ENCODE measurements at regions not wholly inside any gene's neighbourhood (a gene's known extent, or its start where the extent isn't known, plus 50 kb on each side); places are given as distances from the start of the nearest gene placed in this dataset.

DNA sequence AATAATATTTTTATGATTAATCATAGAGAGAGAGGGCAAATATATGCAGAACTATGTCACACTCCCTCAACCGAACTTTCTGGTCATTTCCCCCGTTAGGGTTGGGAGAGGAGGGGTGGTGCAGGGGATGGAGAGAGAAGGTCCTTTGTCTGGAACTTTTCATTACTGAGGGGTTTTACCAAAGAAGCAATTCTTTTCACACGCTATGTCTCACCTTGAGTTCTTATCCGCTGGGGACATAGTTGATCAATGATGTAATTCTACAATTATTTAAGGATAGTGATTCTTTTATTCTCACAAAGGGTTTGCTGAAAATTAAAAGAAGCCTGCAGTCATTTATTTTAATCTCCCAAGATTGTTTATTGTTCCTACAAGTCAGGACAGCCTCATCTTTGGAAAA is 98.3 kb upstream of the RUNX1 start:
- TF ChIP-seq, protein P1, sequence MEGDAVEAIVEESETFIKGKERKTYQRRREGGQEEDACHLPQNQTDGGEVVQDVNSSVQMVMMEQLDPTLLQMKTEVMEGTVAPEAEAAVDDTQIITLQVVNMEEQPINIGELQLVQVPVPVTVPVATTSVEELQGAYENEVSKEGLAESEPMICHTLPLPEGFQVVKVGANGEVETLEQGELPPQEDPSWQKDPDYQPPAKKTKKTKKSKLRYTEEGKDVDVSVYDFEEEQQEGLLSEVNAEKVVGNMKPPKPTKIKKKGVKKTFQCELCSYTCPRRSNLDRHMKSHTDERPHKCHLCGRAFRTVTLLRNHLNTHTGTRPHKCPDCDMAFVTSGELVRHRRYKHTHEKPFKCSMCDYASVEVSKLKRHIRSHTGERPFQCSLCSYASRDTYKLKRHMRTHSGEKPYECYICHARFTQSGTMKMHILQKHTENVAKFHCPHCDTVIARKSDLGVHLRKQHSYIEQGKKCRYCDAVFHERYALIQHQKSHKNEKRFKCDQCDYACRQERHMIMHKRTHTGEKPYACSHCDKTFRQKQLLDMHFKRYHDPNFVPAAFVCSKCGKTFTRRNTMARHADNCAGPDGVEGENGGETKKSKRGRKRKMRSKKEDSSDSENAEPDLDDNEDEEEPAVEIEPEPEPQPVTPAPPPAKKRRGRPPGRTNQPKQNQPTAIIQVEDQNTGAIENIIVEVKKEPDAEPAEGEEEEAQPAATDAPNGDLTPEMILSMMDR (IDR thresholded peaks at IDR 0.05) = no peak
- TF ChIP-seq POLR2AphosphoS5 (IDR thresholded peaks at IDR 0.05) = no peak
- no peak for TF ChIP-seq POLR2A (IDR thresholded peaks at IDR 0.05)

Data from upper lobe of left lung (tissue), 4 donors.